PC-9 (cell line): ENCODE measurements at regions not wholly inside any gene's neighbourhood (a gene's known extent, or its start where the extent isn't known, plus 50 kb on each side); places are given as distances from the start of the nearest gene placed in this dataset.

ENCODE experiments used
- CTCF ChIP-seq: fragments of 200-600 bp; sonication (generic); conservative IDR thresholded peaks from 2 replicates; pipeline ENCODE4 v1.6.1; 2017; ENCODE audit warnings: mixed run types, antibody characterized with exemption, mild to moderate bottlenecking, moderate library complexity
- EZH2 ChIP-seq: fragments of 200-600 bp; sonication (generic); IDR thresholded peaks from 2 replicates; pipeline ENCODE4 v1.8.0; 2017; ENCODE audit warnings: antibody characterized with exemption, low read depth

- no peak for TF ChIP-seq CTCF
- TF ChIP-seq EZH2 = no peak
These were observed 253.4 kb upstream of the CSF3R start for GRCh38 chr1:36735939-36736730.
